Glomerular visceral epithelial cell (primary cell): ENCODE measurements at regions not wholly inside any gene's neighbourhood (a gene's known extent, or its start where the extent isn't known, plus 50 kb on each side); places are given as distances from the start of the nearest gene placed in this dataset.

ENCODE experiments used
- DNase-seq: peaks from one replicate; pipeline ENCODE4 v3.0.0-alpha.2; 2016; ENCODE audit errors: extremely low spot score

GRCh38 chr16:65548470-65548869 is 426.6 kb upstream of the CDH11 start:
- no peak for DNase-seq

GRCh38 chr16:65547772-65548446 is 426.0 kb upstream of the CDH11 start:
- peak; percentile 89 for DNase-seq

GRCh38 chr16:65546353-65546791 is 424.5 kb upstream of the CDH11 start:
- no peak for DNase-seq

- no peak for DNase-seq
These were observed 423.6 kb upstream of the CDH11 start for GRCh38 chr16:65545413-65545956.

- no peak for DNase-seq
These were observed 422.2 kb upstream of the CDH11 start for GRCh38 chr16:65543781-65544740.

- no peak for DNase-seq
These were observed 419.8 kb upstream of the CDH11 start for GRCh38 chr16:65541646-65542045.

GRCh38 chr16:65540901-65541300 is 419.0 kb upstream of the CDH11 start:
- DNase-seq: no peak

GRCh38 chr16:65538976-65539375 is 417.1 kb upstream of the CDH11 start:
- DNase-seq: no peak

GRCh38 chr16:65537336-65537735 is 415.5 kb upstream of the CDH11 start:
- no peak for DNase-seq

- DNase-seq: no peak
These were observed 412.3 kb upstream of the CDH11 start for GRCh38 chr16:65534121-65534528.

- no peak for DNase-seq
These were observed 411.0 kb upstream of the CDH11 start for GRCh38 chr16:65532846-65533245.

- DNase-seq: no peak
These were observed 410.4 kb upstream of the CDH11 start for GRCh38 chr16:65532258-65532657.

GRCh38 chr16:65531475-65531874 is 409.6 kb upstream of the CDH11 start:
- no peak for DNase-seq

- no peak for DNase-seq
These were observed 403.8 kb upstream of the CDH11 start for GRCh38 chr16:65525707-65526106.

GRCh38 chr16:65524997-65525396 is 403.1 kb upstream of the CDH11 start:
- DNase-seq: peak; percentile 87

GRCh38 chr16:65524231-65524630 is 402.4 kb upstream of the CDH11 start:
- no peak for DNase-seq

- no peak for DNase-seq
These were observed 401.6 kb upstream of the CDH11 start for GRCh38 chr16:65523283-65523944.

GRCh38 chr16:65522412-65522811 is 400.5 kb upstream of the CDH11 start:
- DNase-seq: no peak

GRCh38 chr16:65521633-65522328 is 399.9 kb upstream of the CDH11 start:
- DNase-seq: no peak

GRCh38 chr16:65519402-65519801 is 397.5 kb upstream of the CDH11 start:
- no peak for DNase-seq

- DNase-seq: no peak
These were observed 393.3 kb upstream of the CDH11 start for GRCh38 chr16:65515193-65515592.
